HG03442 (cell line): ENCODE measurements at regions not wholly inside any gene's neighbourhood (a gene's known extent, or its start where the extent isn't known, plus 50 kb on each side); places are given as distances from the start of the nearest gene placed in this dataset.
"Not testable (repeated sequence)": the region's sequence is repeated elsewhere in the genome, so short reads cannot be mapped to it uniquely, and the experiment has no call there.

Source experiments
- ATAC-seq: cut with Tn5 transposase; IDR thresholded peaks from one replicate; pipeline ENCODE4 v1.9.1; 2021; ENCODE audit warnings: mild to moderate bottlenecking, moderate library complexity; ENCODE audit not compliant: unreplicated experiment

DNA sequence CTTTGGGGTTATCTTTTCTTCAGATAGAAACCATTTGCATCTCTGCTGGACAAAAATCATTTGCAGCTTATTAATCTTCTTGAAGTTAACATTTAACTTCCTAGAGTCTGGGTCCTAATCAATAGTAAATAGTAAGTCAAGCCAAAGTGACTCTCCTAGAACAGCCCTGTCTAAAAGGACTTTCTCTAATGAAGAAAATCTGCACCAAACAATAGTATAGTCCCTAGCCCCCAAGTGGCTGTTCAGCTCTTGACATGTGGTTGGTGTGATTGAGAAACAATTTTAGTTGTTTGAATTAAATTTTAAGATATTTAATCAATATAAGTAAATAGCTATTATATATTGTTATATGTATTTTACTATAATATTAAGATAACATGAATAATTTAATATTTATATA, 64.6 kb upstream of the SHB start:
- ATAC-seq = no peak

GRCh38 chr9:38132956-38133355, 63.9 kb upstream of the SHB start:
- no peak for ATAC-seq

- ATAC-seq = no peak
Measured at GRCh38 chr9:38131729-38132128, 62.7 kb upstream of the SHB start.

DNA sequence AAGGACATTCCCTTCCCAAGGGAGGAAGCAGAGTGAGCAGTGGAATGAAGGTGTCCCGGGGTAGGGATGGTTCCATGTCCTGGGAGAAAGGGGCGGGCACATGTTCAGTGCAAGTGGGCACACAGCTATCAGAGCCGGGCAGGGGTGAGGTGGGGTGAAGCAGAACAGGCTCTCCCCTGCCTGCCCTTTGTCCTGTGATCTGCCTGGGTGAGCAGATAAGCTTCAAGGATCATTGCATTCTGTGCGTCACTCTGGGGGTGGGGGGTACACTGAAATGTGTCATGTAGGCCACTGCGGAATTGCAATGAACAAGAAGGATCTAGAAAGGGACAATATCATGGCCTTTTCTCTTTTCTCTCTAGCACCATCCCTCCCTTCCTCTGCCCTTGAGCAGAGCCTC, 61.7 kb upstream of the SHB start:
- no peak for ATAC-seq

GRCh38 chr9:38129366-38129765, 60.3 kb upstream of the SHB start:
- no peak for ATAC-seq

DNA sequence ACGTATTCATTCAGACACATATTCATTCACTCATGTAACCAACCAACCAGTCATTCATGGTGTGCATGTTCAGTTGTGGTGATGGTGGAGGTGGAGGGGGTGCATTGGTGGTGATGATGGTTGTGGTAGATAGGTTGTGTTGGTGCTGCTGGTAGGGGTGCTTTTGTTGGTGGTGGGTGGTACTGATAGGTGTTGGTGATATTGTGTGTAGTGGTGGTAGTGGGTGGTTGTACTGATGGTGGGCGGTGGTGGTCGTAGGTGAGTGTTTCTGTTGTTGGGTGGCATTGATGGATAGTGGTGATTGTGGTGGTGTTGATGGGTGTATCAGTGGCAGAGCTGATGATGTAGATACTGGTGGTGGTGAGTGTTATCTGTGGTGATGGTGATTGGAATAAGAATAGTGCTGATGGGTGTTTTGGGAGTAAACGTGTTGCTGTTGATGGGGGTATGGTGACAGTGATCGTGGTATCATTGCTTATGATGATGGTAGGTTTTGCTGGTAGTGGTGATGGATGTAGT, 59.8 kb upstream of the SHB start:
- no peak for ATAC-seq

GRCh38 chr9:38127271-38127839, 58.3 kb upstream of the SHB start:
- no peak for ATAC-seq

DNA sequence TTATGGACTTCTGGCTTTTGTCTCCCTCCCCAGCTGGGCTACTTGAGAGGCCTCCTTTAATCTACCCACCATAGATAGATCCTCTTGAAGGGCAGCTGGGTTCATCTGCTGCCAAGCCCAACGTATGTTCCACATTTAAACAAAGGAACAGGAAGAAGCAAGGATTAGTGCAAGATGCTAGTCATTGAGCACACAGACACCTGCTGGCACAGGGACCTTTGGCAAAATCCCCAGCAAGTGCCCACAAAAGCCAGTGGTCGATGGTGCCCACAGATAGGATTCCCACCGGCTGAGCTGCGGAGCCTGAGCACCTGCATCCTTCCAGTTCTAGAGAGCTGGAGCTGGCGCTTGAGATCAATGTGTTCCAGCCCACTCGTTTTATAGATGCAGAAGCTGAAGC, 57.7 kb upstream of the SHB start:
- ATAC-seq = no peak

DNA sequence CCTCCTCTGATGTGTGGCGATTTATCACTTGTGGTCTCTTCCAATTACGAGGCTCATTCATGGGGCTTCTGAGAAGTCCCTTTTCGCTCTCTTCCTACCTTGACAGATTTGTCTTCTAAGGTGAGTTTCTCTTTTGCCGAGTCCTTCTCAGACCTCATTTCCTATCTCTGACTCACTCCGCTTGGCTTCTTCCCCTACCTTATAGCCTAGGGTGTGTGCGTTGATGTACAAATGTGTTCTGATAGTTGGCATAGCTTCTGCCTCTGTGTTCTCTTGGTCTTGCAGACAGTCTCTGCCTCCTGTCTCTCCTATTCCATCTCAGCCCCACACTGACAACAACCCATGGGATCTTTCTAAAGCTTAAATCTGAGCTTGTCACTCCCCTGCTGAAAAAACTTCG, 56.9 kb upstream of the SHB start:
- no peak for ATAC-seq

- not testable (repeated sequence) for ATAC-seq
Measured at GRCh38 chr9:38123359-38123758, 54.3 kb upstream of the SHB start.

GRCh38 chr9:38120961-38121360, 51.9 kb upstream of the SHB start:
- ATAC-seq = no peak

- no peak for ATAC-seq
Measured at GRCh38 chr9:38119560-38120236, 50.7 kb upstream of the SHB start.

- ATAC-seq = no peak
Measured at GRCh38 chr9:38118862-38119438, 49.9 kb upstream of the SHB start.
